ENCODE measurements at regions not wholly inside any gene's neighbourhood (a gene's known extent, or its start where the extent isn't known, plus 50 kb on each side); places are given as distances from the start of the nearest gene placed in this dataset.

DNA sequence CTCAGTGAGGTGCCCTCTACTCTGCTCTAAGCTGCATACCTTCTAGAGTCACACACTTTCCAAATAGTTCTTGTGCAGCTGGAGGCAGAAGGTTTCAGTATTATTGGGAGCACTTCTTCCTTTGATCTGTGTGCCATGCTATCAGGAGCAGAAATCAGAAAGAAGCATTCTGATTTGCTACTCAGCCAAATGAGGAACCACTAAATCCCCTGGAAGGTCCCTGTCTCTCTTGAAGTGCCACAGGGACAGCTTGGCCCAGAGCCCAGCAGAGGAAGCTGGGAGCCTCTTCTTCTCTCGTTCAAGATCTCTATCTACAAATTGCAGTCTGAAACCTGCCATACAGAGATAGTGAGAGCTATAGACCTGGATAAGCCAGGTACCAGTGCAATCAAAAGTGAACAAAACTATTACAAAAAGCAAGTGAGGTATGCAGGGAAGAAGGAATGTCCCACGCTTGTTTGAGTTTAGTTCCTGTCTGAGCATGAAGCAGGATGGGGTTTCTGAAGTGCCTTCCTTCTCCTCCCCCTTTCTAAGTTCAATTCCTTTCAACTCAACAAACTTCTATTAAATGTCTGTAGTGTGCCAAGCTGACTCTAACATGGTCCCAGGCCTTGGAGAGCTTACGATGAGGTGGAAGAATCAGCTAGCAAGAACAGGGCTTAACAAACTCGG lies 100.9 kb upstream of the PARP11 start:
- Mint-ChIP-seq H3K4me3 (peak overlapping the region in 3 of 4 donors; percentile 19 to 42 (median 29)), H3K27ac (peak overlapping the region; percentile 54 to 85 (median 64))

DNA sequence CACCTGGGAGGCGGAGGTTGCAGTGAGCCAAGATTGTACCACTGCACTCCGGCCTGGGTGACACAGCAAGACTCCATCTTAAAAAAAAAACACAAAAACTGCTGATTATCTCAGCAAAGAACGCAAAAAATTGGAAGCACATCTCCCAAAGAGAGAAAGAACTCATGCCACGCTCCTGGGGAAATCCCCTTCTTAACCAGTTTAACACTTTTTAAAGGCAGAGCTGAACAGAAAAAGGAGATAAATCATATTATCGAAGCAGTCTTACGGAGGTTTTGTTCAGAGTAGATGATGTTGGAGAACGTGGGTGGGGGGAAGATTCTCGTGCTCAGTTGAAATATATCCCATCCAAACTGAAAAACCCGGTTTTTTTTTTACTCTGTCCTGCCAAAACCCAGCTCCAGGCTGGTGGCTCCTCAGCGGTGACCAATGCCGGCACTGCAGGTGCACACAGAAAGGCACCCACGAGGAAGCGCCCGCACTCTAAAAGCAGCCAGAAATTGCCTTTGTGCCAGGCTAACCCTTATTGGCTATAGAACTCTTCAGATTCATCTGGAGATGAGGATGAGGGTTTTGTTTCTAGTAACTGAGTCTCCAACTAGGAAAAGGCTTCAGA lies 100.2 kb upstream of the PARP11 start:
- no peak overlapping the region for H3K4me3 Mint-ChIP-seq
- H3K27me3 Mint-ChIP-seq = peaks cover 12% of the 10 kb centered on the region
- H3K9me3 Mint-ChIP-seq = no peaks in the 10 kb centered on the region
- H3K4me1 Mint-ChIP-seq = peaks cover 10 to 22% (median 16%) of the 10 kb centered on the region in 3 donors
- no peaks in the 10 kb centered on the region for H3K36me3 Mint-ChIP-seq
- H3K27ac Mint-ChIP-seq = no peak overlapping the region

More for the DNA sequence above, 100.9 kb upstream of the PARP11 start:
- peaks cover 10 to 22% (median 16%) of the 10 kb centered on the region in 3 donors for H3K4me1 Mint-ChIP-seq
- no peaks in the 10 kb centered on the region for H3K36me3 Mint-ChIP-seq
- peaks cover 12% of the 10 kb centered on the region for H3K27me3 Mint-ChIP-seq
- no peaks in the 10 kb centered on the region for H3K9me3 Mint-ChIP-seq

DNA sequence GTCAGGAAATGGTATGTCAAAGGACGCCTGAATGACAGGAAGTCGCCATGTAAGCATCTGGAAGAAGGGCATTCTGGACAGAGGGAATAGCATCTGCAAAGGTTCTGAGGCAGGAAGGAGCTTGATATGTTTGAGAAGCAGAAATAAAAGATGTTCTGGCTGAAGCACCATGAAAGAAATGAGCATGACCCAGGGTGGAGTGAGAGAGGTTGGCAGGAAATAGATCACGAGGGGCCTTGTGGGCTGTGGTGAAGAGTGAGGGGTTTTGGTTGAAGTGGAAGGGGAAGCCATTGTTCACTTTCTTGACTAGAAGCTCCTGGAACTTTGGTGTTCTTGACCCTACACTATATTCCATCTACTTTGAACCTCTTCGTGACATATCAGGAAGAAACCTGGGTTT lies 99.4 kb upstream of the PARP11 start:
- H3K27ac Mint-ChIP-seq = no peak overlapping the region
- peaks cover 10 to 22% (median 16%) of the 10 kb centered on the region in 3 donors for H3K4me1 Mint-ChIP-seq
- H3K27me3 Mint-ChIP-seq = peaks cover 12% of the 10 kb centered on the region
- H3K36me3 Mint-ChIP-seq = no peaks in the 10 kb centered on the region
- H3K4me3 Mint-ChIP-seq = no peak overlapping the region
- no peaks in the 10 kb centered on the region for H3K9me3 Mint-ChIP-seq

DNA sequence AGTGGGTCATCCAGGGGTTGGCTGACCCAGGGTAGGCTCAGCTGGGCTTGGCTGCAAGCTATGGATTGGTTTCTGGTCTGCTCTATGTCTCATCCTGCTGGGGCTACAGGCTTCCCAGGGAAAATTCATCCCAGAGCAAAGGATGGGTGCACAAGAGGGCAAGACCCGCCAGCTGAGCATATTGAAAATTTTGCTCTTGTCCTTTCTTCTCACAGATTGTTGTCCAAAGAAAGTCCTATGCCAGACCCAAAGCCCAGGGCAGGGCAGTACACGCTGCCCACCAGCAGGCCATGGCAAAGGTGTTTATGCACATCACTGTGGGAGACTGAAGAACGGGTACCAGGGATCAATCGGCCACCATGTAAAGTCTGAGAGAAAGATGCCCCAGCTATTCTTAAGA lies 95.3 kb upstream of the PARP11 start:
- Mint-ChIP-seq H3K27me3 (peaks cover 10% of the 10 kb centered on the region), H3K9me3 (no peaks in the 10 kb centered on the region), H3K4me1 (peaks cover 3 to 11% (median 4%) of the 10 kb centered on the region in 3 donors), H3K4me3 (no peak overlapping the region), H3K27ac (no peak overlapping the region), H3K36me3 (no peaks in the 10 kb centered on the region)

DNA sequence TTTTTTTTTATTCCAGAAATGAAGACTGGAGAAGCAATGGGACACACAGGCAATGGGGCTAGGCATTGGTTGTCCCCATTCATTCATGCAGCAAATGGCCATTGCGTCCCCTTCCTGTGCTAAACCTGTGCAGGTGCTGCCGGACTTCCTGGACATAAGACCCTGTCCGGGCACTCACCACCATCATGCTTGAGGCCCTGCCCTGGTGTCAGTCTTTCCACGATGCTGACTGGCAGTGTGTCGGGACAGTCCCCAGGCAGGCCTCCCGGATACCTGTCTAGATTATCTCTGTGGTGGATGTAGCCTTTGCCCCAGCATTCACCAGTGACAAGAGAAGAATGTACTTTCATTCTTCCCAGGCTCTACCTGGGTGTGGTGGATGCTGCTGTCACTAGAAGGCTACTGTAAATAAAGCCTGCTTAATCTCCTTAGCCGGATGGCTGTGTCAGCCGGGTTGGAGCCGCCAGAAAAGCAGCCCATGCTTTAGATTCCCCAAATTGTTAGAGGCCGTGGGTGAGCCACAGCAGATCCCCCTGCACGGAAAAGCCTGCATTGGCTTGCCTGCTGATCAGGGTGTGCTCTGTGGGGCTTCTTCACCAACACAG lies 94.5 kb upstream of the PARP11 start:
- H3K27me3 Mint-ChIP-seq = peaks cover 10% of the 10 kb centered on the region

DNA sequence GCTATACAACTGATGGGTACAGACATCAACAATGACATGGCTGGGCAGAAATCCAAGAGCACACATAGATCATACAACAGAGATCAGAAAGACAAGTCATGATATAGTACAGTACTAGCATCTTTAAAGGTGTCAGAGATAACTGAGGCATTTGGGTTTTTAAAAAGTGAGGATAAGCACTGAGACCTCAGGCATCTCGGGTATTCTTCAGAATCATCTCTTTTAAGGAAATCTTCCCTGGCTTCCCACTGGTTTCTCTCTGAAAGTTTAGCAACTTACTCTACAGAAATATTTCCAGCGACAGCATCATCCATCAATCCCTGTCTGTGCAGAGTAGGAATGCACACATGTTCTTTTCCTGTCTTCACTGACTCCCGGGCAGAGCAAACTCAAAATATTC lies 93.2 kb upstream of the PARP11 start:
- H3K4me3 Mint-ChIP-seq = no peak overlapping the region
- no peaks in the 10 kb centered on the region for H3K4me1 Mint-ChIP-seq
- no peaks in the 10 kb centered on the region for H3K36me3 Mint-ChIP-seq
- no peak overlapping the region for H3K27ac Mint-ChIP-seq
- peaks cover 12% of the 10 kb centered on the region for H3K27me3 Mint-ChIP-seq
- H3K9me3 Mint-ChIP-seq = no peaks in the 10 kb centered on the region

More for the DNA sequence above, 94.5 kb upstream of the PARP11 start:
- no peaks in the 10 kb centered on the region for H3K36me3 Mint-ChIP-seq
- no peak overlapping the region for H3K4me3 Mint-ChIP-seq
- no peak overlapping the region for H3K27ac Mint-ChIP-seq
- peaks cover 3 to 5% (median 4%) of the 10 kb centered on the region in 3 donors for H3K4me1 Mint-ChIP-seq
- H3K9me3 Mint-ChIP-seq = no peaks in the 10 kb centered on the region

DNA sequence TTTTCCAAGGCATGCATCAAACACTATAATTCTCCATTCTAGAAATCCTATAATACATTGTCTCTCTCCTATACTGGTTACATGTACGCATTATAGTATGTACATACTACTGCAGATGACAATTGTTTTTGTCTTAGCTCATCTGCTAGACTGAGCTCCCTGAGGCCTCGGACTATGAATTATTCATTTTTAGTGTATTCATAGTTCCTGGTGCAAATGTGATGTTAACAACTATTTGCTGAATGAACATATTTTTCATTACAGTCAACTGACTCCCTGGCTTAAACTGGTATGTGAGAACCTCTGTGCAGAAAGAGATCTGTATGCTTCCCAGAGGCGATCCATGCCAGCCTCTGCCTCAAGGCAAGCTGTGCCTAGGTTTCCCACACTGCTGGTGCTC lies 91.8 kb upstream of the PARP11 start:
- Mint-ChIP-seq H3K4me3 (no peak overlapping the region), H3K4me1 (no peaks in the 10 kb centered on the region), H3K9me3 (no peaks in the 10 kb centered on the region), H3K27me3 (peaks cover 12% of the 10 kb centered on the region), H3K27ac (no peak overlapping the region), H3K36me3 (no peaks in the 10 kb centered on the region)

DNA sequence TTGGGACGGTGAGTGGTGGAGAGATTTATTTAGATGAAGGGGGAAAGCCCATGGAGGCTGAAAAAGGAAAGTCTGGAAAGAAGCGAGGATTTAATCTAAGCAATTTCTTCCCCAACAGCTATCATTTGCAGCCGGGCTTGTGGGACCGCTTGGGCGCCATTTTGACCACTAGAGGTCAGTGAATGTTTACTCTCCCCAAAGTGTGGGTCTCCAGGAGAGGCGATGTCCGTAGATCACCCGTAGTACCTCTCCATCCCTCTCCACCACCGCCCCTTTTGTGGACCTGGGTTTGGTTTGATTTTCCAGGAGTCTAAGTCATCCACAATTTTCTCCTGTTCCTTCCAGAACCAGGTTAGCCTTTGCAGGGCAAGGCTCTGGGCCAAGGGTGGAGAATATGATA lies 91.2 kb upstream of the PARP11 start:
- Mint-ChIP-seq H3K9me3 (no peaks in the 10 kb centered on the region), H3K36me3 (no peaks in the 10 kb centered on the region), H3K27ac (no peak overlapping the region), H3K4me3 (no peak overlapping the region), H3K27me3 (peaks cover 12% of the 10 kb centered on the region), H3K4me1 (no peaks in the 10 kb centered on the region)

DNA sequence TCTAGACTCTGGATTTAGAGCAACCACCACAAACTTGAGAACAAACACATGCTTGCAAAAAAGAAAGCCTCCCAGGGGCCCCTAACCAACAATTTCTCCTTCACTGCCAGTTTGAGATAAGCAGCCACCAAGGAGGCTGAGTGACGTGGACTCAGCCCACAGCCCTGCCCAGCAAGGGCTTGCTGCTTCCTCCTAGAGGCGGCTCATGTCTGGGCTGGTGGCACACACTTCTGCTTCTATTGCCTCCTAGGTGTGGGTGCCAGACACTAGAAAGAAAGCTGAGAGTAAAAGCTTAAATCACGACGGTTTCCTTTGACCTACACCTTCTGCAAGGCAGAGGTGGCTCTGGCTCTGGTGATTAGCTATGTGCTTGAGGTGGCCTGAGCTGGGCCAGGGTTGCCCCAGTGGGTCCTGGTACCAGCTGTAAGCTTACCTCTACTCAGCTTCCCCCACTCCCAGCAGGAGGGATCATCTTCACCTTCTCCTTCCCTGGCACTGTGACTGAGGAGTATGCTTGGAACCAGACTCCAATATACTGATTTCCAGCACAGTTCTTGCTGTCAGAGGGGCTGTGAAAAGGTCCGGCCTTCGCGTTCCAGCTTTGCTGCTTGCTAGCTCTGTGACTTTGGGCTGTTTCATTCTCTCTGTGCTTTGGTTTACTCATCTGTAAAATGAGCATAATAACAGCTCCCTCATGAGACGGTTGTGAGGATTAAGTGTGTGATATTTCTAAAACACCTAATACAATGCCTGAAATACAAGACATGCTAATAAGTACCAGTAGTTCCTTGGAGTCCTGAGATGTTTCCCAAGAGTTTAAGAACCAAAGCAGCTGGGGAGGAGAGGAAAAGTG lies 89.7 kb upstream of the PARP11 start:
- H3K4me3 Mint-ChIP-seq = no peak overlapping the region
- peaks cover 4% of the 10 kb centered on the region for H3K27me3 Mint-ChIP-seq
- H3K9me3 Mint-ChIP-seq = peaks cover 0 to 2% (median 0%) of the 10 kb centered on the region in 3 donors
- no peak overlapping the region for H3K27ac Mint-ChIP-seq
- H3K4me1 Mint-ChIP-seq = no peaks in the 10 kb centered on the region
- peaks cover 1% of the 10 kb centered on the region for H3K36me3 Mint-ChIP-seq

DNA sequence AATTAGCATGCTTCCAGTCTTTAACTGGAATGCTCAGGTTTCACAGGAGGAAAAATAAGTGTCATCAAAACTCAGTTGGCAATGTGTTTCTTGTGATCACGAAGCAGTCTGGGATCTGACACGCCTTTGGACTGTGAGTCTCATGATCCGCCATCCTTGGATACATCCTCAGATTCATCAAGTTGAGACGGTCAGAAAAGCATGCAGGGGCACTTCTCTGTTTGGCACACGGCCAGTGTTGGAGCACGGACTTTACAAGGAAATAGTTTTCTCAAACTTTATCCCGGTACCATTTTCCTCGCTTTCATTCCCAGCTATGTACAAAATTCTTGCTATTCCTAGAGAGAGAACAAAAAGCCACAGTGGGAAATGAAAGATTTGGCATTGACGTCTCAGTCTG lies 88.4 kb upstream of the PARP11 start:
- Mint-ChIP-seq H3K9me3 (peaks cover 0 to 2% (median 0%) of the 10 kb centered on the region in 3 donors), H3K4me3 (no peak overlapping the region), H3K27ac (no peak overlapping the region), H3K4me1 (no peaks in the 10 kb centered on the region), H3K27me3 (peaks cover 7% of the 10 kb centered on the region), H3K36me3 (peaks cover 3% of the 10 kb centered on the region)

DNA sequence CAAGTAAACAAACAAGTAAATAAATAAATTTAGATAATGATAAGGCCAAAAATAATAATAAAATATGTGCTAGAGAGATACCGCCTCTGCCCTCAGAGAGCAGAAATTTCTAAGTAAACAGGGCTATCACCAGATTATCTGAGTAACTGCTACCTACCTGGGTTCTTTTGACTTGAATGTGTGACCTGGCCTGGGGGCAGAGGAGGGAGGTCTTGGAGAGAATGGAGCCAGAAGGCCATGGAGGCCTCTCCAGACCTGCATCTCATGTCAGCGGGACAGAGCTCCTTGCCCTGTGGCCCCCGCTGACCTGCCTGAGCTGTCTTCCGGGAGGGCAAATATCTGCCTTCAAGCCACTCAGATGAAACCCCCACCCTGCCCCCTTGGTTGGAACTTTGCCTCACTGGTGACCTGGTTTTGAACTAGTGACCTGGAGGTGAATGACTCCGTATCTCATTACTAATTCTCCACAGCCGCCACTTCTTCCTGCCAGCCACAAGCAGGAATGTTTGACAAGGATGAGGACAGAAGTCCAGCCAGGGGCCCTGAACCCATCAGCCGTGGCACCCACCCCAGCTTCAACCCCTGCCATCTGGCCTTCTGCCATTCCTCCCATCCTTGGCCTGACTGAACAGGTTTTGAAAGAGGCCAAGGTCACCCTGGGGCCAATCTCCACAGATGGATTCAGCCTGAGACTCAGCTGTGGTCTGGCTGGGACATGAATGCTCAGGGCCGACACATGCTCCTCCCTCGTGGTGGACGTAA lies 86.8 kb upstream of the PARP11 start:
- Mint-ChIP-seq H3K4me1 (peaks cover 0 to 2% (median 0%) of the 10 kb centered on the region in 3 donors), H3K4me3 (no peak overlapping the region), H3K27me3 (peaks cover 7% of the 10 kb centered on the region), H3K9me3 (peaks cover 0 to 2% (median 0%) of the 10 kb centered on the region in 3 donors), H3K36me3 (peaks cover 3% of the 10 kb centered on the region), H3K27ac (no peak overlapping the region)

DNA sequence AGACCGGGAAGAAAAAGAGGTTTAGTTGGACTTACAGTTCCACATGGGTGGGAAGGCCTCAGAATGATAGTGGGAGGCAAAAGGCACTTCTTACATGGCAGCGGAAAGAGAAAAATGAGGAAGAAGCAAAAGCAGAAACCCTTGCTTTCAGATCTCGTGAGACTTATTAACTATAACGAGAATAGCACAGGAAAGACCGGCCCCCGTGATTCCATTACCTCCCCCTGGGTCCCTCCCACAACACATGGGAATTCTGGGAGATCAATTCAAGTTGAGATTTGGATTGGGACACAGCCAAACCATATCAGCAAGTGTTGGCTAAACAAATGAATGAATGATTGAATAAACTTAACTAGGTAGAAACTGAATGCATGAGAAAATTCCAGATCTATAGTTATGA lies 85.3 kb upstream of the PARP11 start:
- Mint-ChIP-seq H3K36me3 (peaks cover 3% of the 10 kb centered on the region), H3K27me3 (peaks cover 13% of the 10 kb centered on the region), H3K4me1 (peaks cover 0 to 2% (median 0%) of the 10 kb centered on the region in 3 donors), H3K9me3 (peaks cover 0 to 2% (median 0%) of the 10 kb centered on the region in 3 donors), H3K4me3 (peak overlapping the region in 1 of 4 donors; percentile 18), H3K27ac (peak overlapping the region in 1 of 3 donors; percentile 7)

DNA sequence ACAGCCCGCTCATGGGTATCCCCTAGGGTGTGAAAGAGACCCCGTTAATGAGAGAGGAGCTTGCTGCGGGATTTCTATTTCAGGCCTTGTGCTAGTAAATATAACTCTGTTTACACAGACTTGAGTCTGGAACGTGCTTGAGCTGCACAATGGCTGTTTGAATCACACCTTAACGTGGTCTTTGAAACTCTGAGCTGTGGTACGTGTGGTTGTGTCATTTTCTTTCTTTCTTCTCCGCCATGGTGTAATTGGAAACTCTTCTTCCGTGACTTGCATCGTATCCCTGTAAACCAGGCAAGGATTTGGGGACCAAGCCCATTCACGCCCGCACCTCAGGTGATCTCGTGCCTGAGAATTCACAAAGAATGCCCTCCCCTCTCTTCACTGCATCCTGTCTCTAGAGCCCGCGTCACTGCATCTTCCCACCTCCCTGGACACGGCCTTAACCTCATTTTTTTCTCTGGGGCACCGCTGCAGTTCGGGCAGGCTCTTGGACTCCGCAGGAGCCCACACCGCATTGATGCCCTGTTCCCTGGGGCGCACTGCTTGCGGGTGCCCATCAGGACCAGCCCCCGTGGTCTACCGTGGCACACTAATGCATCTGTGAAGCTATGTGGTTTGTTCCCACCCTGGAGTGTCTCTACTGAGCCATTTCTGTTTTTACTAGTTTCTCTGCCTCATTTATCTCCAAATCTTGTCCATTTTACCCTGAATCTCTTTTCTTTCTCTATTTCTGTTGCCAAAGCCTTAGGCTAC lies 78.4 kb upstream of the PARP11 start:
- Mint-ChIP-seq H3K27ac (peak overlapping the region in 1 of 3 donors; percentile 76), H3K36me3 (no peaks in the 10 kb centered on the region), H3K4me1 (peaks cover 3 to 9% (median 8%) of the 10 kb centered on the region in 3 donors), H3K27me3 (peaks cover 10% of the 10 kb centered on the region), H3K9me3 (peaks cover 0 to 2% (median 2%) of the 10 kb centered on the region in 3 donors), H3K4me3 (peak overlapping the region in 1 of 4 donors; percentile 83)

All from IgD-negative memory B cell (primary cell).